HUES64 (cell line): ENCODE measurements at regions not wholly inside any gene's neighbourhood (a gene's known extent, or its start where the extent isn't known, plus 50 kb on each side); places are given as distances from the start of the nearest gene placed in this dataset.
"Not testable (repeated sequence)": the region's sequence is repeated elsewhere in the genome, so short reads cannot be mapped to it uniquely, and the experiment has no call there.

Source experiments
- H3K27ac ChIP-seq: 2 replicates; pipeline ENCODE4 v1.7.0; 2013; ENCODE audit warnings: low read depth, low read length, inconsistent platforms
- H3K27me3 ChIP-seq: 2 replicates; pipeline ENCODE4 v1.6.1; 2013; ENCODE audit warnings: mild to moderate bottlenecking, low read length; ENCODE audit not compliant: insufficient read depth
- H3K36me3 ChIP-seq: 2 replicates; pipeline ENCODE4 v1.6.1; 2013; ENCODE audit warnings: mild to moderate bottlenecking, low read length; ENCODE audit not compliant: insufficient read depth
- H3K4me1 ChIP-seq: 2 replicates; pipeline ENCODE4 v1.6.1; 2013; ENCODE audit warnings: mild to moderate bottlenecking, low read length, moderate library complexity; ENCODE audit not compliant: insufficient read depth
- H3K4me3 ChIP-seq: 2 replicates; pipeline ENCODE4 v1.5.1; 2013; ENCODE audit warnings: mild to moderate bottlenecking, low read length, moderate library complexity
- H3K9ac ChIP-seq: 2 replicates; pipeline ENCODE4 v1.6.1; 2013; ENCODE audit warnings: mild to moderate bottlenecking, low read depth, low read length
- H3K9me3 ChIP-seq: 2 replicates; pipeline ENCODE4 v1.6.1; 2013; ENCODE audit warnings: low read depth, low read length; ENCODE audit not compliant: insufficient read depth
- WGBS: fragments of 150-250, 120-280 bp; methylation state at CpG from one replicate; pipeline ENCODE4 v1.1.7; 2013; ENCODE audit warnings: missing lambda C conversion rate; 5-methylcytosine and 5-hydroxymethylcytosine counted together

- no peak overlapping the region for H3K4me3 ChIP-seq
- H3K9ac ChIP-seq, result no peak overlapping the region
- H3K36me3 ChIP-seq, result no peaks in the 10 kb centered on the region
- H3K4me1 ChIP-seq, result no peaks in the 10 kb centered on the region
- peaks cover 37% of the 10 kb centered on the region for H3K9me3 ChIP-seq
- H3K27me3 ChIP-seq, result no peaks in the 10 kb centered on the region
- no peak overlapping the region for H3K27ac ChIP-seq
Observed at GRCh38 chr5:44983006-44983405, 174.3 kb downstream of the MRPS30 start.

GRCh38 chr5:44987026-44987425 is 178.3 kb downstream of the MRPS30 start:
- no peak overlapping the region for H3K9ac ChIP-seq
- H3K27ac ChIP-seq, result no peak overlapping the region
- no peaks in the 10 kb centered on the region for H3K4me1 ChIP-seq
- H3K36me3 ChIP-seq, result no peaks in the 10 kb centered on the region
- peaks cover 59% of the 10 kb centered on the region for H3K9me3 ChIP-seq
- H3K4me3 ChIP-seq, result no peak overlapping the region
- no peaks in the 10 kb centered on the region for H3K27me3 ChIP-seq

GRCh38 chr5:44991693-44992092 is 182.9 kb downstream of the MRPS30 start:
- peaks cover 28% of the 10 kb centered on the region for H3K9me3 ChIP-seq
- H3K4me3 ChIP-seq, result no peak overlapping the region
- H3K36me3 ChIP-seq, result no peaks in the 10 kb centered on the region
- H3K4me1 ChIP-seq, result no peaks in the 10 kb centered on the region
- H3K27me3 ChIP-seq, result no peaks in the 10 kb centered on the region
- WGBS, result 90% methylated on average over 2 of the region's 2 CpGs
- no peak overlapping the region for H3K9ac ChIP-seq
- H3K27ac ChIP-seq, result no peak overlapping the region

GRCh38 chr5:44993286-44993685 is 184.5 kb downstream of the MRPS30 start:
- H3K4me3 ChIP-seq, result no peak overlapping the region
- no peak overlapping the region for H3K9ac ChIP-seq
- H3K36me3 ChIP-seq, result no peaks in the 10 kb centered on the region
- H3K27me3 ChIP-seq, result no peaks in the 10 kb centered on the region
- no peak overlapping the region for H3K27ac ChIP-seq
- no peaks in the 10 kb centered on the region for H3K4me1 ChIP-seq
- H3K9me3 ChIP-seq, result peaks cover 28% of the 10 kb centered on the region
- WGBS, result 100% methylated on average over 1 of the region's 1 CpG

- Histone ChIP-seq H3K9me3 (no peaks in the 10 kb centered on the region), H3K4me3 (no peak overlapping the region), H3K9ac (no peak overlapping the region), H3K4me1 (no peaks in the 10 kb centered on the region), H3K27ac (no peak overlapping the region), H3K27me3 (no peaks in the 10 kb centered on the region), H3K36me3 (no peaks in the 10 kb centered on the region)
- WGBS, result no CpG with 5 or more reads among the region's 1 CpG
Observed at GRCh38 chr5:44997506-44997905, 188.8 kb downstream of the MRPS30 start.

GRCh38 chr5:45007102-45007501 is 198.4 kb downstream of the MRPS30 start:
- WGBS, result 97% methylated on average over 6 of the region's 6 CpGs
- H3K9me3 ChIP-seq, H3K9ac ChIP-seq, H3K4me1 ChIP-seq, H3K4me3 ChIP-seq, H3K36me3 ChIP-seq, H3K27ac ChIP-seq, H3K27me3 ChIP-seq: not testable (repeated sequence)

GRCh38 chr5:45017568-45017967 is 208.8 kb downstream of the MRPS30 start:
- Histone ChIP-seq H3K27ac (no peak overlapping the region), H3K4me3 (no peak overlapping the region), H3K9me3 (no peaks in the 10 kb centered on the region), H3K27me3 (no peaks in the 10 kb centered on the region), H3K4me1 (no peaks in the 10 kb centered on the region), H3K36me3 (no peaks in the 10 kb centered on the region), H3K9ac (no peak overlapping the region)
- 97% methylated on average over 3 of the region's 4 CpGs for WGBS

GRCh38 chr5:45029553-45029952 is 220.8 kb downstream of the MRPS30 start:
- WGBS, result 98% methylated on average over 2 of the region's 2 CpGs
- H3K9ac ChIP-seq, result no peak overlapping the region
- H3K4me1 ChIP-seq, result no peaks in the 10 kb centered on the region
- H3K9me3 ChIP-seq, result no peaks in the 10 kb centered on the region
- H3K27me3 ChIP-seq, result no peaks in the 10 kb centered on the region
- no peak overlapping the region for H3K4me3 ChIP-seq
- no peaks in the 10 kb centered on the region for H3K36me3 ChIP-seq
- no peak overlapping the region for H3K27ac ChIP-seq

GRCh38 chr5:45035991-45036390 is 227.2 kb downstream of the MRPS30 start:
- 64% methylated on average over 1 of the region's 1 CpG for WGBS

GRCh38 chr5:45037927-45038326 is 229.2 kb downstream of the MRPS30 start:
- WGBS, result 91% methylated on average over 3 of the region's 3 CpGs
- H3K9me3 ChIP-seq, result no peaks in the 10 kb centered on the region
- H3K27ac ChIP-seq, result no peak overlapping the region
- H3K4me1 ChIP-seq, result peaks cover 9% of the 10 kb centered on the region
- no peak overlapping the region for H3K9ac ChIP-seq
- H3K36me3 ChIP-seq, result no peaks in the 10 kb centered on the region
- H3K4me3 ChIP-seq, result no peak overlapping the region
- H3K27me3 ChIP-seq, result no peaks in the 10 kb centered on the region

More at GRCh38 chr5:45035991-45036390, 227.2 kb downstream of the MRPS30 start:
- H3K4me3 ChIP-seq, result no peak overlapping the region
- peaks cover 9% of the 10 kb centered on the region for H3K4me1 ChIP-seq
- H3K27me3 ChIP-seq, result no peaks in the 10 kb centered on the region
- no peak overlapping the region for H3K9ac ChIP-seq
- no peaks in the 10 kb centered on the region for H3K9me3 ChIP-seq
- H3K27ac ChIP-seq, result no peak overlapping the region
- H3K36me3 ChIP-seq, result no peaks in the 10 kb centered on the region

- H3K4me1 ChIP-seq, result peaks cover 9% of the 10 kb centered on the region
Observed at GRCh38 chr5:45038366-45038987, 229.7 kb downstream of the MRPS30 start.

GRCh38 chr5:45042283-45042682 is 233.5 kb downstream of the MRPS30 start:
- Histone ChIP-seq H3K4me1 (peaks cover 9% of the 10 kb centered on the region), H3K27ac (no peak overlapping the region), H3K27me3 (no peaks in the 10 kb centered on the region), H3K4me3 (no peak overlapping the region), H3K36me3 (no peaks in the 10 kb centered on the region), H3K9ac (no peak overlapping the region), H3K9me3 (no peaks in the 10 kb centered on the region)
- 100% methylated on average over 1 of the region's 1 CpG for WGBS

More at GRCh38 chr5:45038366-45038987, 229.7 kb downstream of the MRPS30 start:
- 44% methylated on average over 2 of the region's 3 CpGs for WGBS
- Histone ChIP-seq H3K4me3 (no peak overlapping the region), H3K9ac (no peak overlapping the region), H3K27ac (no peak overlapping the region), H3K36me3 (no peaks in the 10 kb centered on the region), H3K9me3 (no peaks in the 10 kb centered on the region), H3K27me3 (no peaks in the 10 kb centered on the region)
